Tongue (tissue), 1 donor: ENCODE measurements at regions not wholly inside any gene's neighbourhood (a gene's known extent, or its start where the extent isn't known, plus 50 kb on each side); places are given as distances from the start of the nearest gene placed in this dataset.
A peak's percentile ranks its signal among the peaks of the same experiment; 100 is the strongest.
"Not testable (repeated sequence)": the region's sequence is repeated elsewhere in the genome, so short reads cannot be mapped to it uniquely, and the experiment has no call there.

Experiments
- DNase-seq: peaks from one replicate; pipeline ENCODE4 v3.0.0-alpha.2; 2015

DNA sequence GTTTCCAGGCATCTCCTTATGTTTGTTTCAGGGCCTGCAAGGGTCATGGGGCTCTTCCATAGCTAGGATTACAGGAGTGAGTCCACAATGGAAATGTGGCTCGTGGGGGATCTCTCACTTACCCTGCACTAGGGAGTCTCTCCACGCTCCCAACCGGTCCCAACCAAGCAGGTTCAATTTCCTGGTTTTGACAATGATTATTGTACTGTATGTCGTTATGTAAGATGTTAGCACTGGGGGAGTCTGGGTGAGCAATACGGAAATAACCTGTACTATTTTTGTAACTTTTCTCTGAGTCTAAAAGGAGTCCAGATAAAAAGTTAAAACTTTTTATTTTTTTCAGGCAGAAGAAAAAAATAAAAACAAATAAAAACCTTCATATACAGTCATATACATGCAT is 325.7 kb upstream of the RGS6 start:
- DNase-seq: no peak

DNA sequence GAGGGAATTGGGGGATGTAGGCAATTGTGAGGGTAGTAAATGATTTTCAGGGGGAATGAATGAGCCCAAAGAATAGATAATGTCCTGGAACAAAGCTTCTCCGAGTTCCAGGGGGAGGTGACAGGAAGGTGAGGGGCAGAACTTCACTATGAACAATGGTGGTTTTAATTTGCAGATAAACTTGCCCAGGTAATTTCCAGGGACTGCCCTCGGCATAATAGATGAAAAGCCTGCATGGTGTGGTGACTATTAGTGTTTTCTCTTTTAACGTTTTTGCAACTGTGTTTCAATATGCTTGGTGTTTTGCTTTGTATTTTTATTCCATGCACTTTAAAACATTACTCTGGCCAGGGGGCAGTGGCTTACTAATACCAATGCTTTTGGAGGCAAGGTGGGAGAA is 325.2 kb upstream of the RGS6 start:
- no peak for DNase-seq

DNA sequence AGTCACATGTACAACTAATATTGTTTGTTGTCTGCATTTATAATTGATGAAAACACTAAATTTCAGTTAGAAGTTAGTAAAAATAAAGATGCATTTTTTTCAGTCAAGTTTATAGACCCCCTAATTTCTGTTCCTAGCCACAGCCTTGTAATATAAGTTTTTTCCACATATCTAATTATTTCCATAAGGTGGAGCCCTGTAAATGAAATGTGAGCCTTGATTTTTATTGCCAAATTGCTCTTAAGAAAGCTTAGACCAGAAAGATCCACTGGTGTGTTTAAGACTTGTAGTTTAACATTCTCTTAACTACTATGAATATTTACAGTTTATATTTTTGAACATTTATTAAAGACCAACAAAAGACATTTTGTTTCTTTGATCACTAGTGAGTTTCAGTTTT is 322.1 kb upstream of the RGS6 start:
- DNase-seq: peak; percentile 41

DNA sequence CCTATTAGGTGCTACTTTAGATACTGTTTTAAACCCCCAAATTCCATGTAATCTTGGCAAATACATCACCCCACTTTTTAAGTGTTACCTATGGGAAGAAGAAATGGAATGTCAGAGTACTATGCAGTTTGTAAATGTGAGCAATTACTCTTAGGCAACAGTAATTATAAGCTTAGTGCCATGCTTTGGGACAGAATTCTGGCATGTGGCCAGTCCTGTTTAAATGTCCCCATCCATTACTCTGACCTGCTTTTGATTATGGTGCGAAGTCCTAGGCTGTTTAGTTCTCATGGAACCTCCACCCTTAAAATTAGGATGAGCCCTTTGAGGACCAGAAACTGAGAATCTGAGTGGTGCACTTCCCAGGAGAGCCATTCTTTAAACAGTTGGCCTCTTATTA is 321.4 kb upstream of the RGS6 start:
- DNase-seq: no peak

DNA sequence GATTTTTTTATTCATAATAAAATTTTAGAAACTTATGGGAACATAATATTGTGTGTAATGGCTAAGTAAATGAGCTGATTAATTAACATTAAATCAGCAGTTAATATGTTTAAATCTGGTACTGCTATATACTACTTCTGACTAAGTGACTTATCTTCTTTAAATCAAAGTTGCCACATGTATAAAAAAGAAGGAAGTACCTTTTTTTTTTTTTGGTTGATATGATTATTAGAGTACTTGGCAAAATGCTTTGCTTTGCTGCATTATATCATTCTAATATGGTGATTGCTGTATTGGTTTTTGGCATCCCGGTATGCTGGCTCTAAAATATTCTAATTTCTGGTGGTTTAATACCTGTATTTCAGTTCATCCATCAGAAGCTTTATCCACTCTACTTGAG is 319.1 kb upstream of the RGS6 start:
- no peak for DNase-seq

DNA sequence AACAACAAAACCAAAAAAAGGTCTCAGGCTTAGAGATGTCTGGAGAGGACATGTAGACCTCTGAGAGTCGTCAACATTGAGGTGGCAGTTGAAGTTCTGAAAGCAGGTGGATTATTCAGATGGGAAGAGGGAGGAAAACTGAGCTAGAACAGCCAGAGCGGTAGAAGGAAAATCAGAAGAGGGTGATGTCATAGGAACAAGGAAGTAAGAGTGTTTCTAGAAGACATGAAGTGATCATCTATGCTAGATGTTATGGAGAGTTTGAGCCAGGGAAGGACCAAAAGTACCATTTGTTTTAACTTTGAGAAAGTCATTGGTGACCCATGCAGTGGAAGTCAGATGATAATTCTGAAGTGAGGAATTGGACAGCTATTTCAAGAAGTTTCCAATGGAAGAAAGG is 316.2 kb upstream of the RGS6 start:
- no peak for DNase-seq

DNA sequence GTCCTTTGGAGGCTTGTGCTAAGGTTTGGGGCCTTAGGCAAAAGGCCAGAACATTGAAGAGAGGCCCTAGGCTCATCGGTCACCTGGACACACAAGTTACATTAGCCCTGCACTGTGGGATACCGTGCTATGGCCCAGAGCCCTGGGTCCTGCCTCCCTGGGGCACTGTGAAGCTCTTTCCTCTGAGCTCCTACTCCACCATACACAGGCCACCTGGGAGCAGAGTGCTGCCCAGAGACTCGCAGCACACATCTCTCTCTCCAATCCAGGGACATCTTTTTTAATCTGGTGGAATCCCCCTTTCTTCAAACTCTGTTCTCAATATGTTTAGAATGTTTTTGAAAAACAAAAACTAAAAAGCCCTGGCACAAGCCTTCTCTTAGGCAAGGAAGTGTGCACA is 314.2 kb upstream of the RGS6 start:
- DNase-seq: no peak

DNA sequence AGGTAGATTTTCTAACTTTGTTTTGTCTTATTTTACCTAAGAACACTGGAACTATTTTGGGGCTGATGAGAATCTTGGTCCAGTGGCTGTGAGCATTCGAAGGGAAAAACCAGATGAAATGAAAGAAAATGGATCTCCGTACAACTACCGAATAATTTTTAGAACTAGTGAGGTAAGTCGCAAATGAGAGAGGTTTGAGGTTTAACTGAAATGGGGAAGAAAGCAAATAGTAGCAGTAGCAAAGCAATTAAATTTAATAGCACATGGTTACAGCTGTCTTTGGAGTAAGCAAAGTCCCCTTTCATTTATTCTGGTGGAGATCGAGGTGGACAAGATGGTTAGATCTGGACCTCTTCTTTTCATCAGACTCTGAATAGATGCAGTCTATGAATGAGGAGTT is 313.5 kb upstream of the RGS6 start:
- no peak for DNase-seq

DNA sequence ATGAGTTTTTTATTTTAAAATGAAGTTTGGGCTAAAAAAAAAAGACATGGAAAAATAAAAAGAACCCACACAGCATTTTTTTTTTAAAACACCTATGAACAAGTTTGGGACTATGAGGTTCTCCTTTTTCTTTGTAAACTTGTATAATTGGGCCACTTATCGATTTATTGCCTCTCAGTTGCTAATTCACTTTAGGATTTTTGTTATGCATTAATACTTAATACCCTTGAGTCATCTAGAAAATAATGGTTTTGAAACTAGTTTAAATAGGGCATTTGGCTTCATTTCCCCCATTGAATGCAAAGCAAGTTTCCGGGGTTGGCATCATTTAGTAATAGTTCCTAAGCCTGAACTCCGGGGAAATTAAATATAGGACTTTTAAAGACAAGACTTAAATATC is 312.8 kb upstream of the RGS6 start:
- no peak for DNase-seq

DNA sequence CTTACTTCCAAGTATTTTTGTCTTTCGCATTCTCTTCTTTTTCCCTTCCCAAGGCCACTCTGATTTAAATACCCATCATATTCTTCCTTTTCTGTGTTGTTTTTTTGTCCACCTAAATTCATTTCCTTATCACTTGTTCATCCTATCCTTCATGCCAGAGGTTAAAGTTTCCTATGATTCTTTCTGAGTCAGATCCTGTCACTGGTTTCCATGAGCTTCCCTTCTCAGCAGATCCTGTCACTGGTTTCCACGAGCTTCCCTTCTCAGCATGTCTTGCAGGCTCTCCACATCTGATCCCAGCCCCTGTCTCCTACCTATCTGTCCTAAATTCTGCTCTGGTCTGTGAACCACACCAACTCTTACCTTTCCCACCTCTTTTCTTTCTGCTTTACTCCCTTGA is 311.8 kb upstream of the RGS6 start:
- DNase-seq: no peak

DNA sequence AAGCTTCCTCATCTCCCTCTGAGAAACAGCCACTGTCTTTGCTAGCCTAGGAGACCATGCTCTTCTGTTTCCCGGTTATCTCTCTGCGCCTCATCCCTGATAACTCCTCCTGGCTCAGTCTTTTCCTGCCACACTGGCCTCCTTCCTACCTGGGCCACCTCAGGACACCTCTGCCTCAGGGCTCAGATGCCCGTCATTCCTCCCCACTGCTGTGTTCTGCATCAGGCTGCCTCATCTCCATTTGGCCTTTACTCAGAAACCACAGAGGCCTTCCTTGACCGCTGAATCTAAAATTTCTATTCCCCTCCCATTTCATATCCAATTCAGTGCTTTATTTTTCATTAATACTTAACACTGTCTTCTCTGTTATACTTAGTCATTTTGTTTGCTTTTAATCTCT is 311.0 kb upstream of the RGS6 start:
- no peak for DNase-seq

DNA sequence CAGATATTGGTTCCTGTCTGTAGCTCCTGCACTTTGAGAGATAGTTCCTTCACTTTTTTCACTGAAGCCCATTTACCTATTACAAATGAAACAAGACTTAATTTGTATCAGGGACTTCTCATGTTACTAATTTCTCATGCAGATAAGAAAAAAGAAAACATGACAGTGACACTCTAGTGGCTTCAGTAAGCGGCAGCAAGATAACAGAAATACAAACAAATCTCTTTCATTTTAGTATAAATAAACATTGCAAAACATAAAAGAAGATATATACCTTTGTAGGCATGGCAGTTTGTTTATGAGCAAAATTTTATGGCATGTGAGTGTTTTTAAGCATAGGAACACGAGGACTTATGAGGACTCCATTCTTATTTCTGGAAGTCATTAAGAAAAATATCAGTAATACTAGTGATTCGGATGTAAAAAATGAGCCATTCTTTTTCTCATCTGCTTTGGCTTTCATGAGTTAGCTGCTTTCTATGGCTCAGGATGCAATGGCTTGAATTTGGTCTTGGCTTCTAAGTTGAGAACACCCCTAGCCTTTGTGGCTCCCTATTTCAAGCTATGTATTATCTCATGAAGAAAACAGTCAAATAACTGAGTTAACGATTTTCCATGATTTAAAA is 310.1 kb upstream of the RGS6 start:
- no peak for DNase-seq

DNA sequence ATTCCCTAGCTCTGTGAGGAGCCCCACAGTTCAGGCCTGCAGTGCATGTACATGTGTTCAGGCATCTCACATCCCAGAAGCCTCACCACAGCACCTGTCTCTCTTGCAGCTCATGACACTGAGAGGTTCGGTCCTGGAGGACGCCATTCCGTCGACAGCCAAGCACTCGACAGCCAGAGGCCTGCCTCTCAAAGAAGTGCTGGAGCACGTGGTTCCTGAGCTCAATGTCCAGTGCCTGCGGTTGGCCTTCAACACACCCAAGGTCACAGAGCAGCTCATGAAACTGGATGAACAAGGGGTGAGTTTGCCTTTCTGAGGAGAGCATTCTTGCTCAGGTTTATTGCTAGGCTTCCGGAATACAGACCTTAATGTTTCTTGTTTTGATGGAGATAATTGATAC is 308.3 kb upstream of the RGS6 start:
- DNase-seq: no peak

DNA sequence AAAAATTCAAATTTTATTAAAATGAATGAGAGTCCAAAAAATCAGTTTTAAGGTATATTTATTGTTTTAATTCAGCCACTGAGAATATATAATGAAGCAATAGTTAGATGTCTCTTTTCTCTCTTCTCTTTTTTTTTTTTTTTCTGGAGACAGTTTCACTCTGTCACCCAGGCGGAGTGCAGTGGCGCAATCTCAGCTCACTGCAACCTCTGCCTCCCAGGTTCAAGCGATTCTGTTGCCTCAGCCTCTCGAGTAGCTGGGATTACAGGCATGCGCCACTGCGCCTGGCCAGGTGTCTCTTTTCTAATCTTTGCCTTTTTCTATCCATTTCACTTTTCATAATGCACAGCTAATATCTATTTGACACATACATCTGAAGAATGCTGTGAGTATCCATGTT is 307.1 kb upstream of the RGS6 start:
- no peak for DNase-seq

DNA sequence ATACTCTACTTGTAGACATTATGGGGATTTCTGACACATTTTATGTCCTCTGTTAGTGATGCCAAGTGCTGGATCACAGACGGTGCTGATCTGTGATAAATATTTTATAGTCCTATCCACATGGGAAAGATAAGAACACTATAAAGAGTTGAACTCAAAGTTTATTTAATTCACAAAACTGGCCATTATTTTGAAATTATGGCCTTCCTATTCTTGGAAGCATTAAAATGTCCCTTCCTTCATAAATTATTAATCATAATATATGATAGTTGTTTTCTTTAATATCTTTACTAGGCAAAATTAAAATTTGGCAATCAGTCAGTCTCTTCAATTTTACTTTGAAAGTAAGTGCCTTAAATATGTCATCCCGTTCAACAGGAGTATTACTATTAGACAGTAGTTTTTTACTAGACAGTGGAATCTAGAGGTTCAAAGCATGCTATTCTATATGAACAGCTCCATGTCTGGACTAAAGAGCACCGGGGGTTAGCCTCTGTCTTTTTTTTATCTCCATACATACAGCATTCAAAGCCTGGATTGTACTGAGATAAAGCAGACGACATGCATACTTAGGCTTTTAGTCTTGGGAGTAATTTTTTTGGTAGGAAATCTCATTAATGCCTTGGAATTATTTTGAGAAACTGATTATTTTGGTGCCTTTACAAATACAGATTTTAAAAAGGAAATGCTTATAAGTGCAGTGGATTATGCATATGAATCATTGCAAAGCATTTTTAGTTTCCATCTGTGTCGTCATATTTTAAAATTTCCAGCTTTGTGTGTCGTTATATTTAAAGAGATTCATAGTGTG is 306.1 kb upstream of the RGS6 start:
- peak; percentile 1 for DNase-seq

DNA sequence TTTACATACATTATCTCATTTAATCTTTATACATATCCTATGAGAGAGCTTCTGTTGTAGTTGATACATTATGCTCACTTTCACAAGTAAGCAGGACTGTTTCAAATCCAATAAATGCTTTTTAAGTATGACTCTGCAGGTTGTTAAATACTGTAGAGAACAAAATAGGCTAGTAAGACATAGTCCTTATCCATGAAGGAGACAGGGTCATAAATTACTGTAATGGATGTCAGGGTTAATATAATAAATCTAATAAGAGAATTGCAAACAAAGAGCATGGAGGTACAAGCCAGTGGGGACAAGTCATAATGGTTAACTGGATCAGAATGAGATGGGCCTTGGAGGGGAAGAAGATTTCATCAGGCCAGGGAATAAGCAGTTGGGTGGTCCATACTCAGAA is 303.8 kb upstream of the RGS6 start:
- no peak for DNase-seq

DNA sequence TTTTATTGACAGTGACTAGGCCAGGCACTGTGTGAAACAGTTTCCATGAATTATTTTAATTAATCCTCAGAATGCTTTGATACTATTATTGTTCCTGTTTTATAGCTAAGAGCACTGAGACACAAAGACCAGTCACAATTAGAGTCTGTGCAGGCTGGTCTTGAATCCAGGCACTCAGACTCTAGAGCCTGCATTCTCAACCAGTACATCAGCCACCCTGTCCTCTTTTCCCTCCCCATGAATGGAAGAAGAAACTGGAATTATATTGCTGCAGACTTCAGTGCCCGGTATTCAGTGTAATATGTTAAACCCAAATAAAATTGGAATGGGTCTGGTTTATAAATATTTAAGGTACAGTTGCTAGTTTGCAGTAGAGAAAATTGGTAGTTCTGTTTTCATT is 303.0 kb upstream of the RGS6 start:
- DNase-seq: no peak

DNA sequence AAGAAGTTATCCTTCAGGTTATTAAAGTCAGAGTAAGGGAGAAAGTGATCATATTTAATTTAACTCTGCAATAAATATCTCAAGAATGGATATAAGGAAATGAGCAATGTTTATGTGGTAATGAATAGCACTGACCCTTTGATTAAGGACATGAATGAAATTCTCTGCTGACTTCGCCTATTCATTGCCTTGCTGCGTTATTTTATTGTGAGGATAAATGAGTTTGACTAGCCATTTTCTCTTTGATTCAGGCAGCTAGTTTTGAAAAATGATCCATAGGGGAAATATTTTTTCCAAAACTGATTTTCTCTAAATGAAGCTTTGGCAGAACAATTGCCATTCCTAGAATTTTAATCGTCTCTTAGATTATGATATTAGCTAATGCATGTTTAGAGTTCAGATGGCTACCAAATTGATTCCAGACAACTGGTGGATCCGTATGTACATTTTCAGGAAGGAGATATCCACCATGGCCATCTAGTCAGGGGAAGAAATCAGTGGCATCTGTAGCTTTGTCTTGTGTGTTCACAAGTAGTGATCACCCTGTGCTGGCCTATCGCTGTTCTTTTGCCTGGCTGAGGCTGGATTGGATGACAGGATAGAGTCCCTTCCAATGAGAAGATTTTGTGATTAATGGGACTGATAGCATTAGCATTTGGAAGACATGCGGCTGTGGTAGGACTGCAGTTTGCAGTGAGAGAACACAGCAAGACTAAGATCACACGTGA is 302.3 kb upstream of the RGS6 start:
- DNase-seq: no peak

DNA sequence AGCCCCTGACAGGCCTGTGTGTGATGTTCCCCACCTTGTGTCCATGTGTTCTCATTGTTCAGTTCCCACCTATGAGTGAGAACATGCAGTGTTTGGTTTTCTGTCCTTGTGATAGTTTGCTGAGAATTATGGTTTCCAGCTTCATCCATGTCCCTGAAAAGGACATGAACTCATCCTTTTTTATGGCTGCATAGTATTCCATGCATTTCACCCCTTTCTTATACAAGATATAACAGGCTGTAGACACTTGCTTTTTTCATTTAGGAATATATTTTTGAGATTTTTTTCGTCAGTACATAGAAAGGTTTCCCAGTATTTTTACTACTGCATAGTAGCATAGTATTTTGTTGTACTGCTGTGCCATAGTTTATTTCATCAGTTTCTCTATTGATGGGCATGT is 301.2 kb upstream of the RGS6 start:
- DNase-seq: not testable (repeated sequence)

DNA sequence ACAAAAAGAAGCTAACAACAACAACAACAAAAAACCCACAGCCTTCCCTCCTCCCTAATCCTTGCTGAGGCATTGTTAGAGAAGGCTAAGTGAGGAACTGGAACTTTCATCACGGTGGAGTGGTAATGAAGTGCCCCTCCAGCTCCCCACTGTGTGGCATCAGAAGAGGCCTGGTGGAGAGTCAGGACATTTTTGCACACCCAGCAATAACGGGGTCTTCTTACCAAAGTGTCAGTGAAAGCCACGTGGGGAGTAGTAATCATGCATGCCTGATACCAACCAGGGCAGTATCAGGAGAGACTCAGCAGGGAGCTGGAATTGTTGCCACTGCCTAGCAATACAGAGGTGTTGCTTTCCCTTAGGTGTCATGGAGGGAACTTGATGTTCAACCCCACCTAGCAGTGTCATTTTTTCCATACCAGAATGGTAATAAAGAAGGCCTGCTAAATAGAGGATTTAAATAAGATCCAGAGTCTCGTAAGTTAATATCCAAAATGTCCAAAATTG is 299.7 kb upstream of the RGS6 start:
- no peak for DNase-seq

DNA sequence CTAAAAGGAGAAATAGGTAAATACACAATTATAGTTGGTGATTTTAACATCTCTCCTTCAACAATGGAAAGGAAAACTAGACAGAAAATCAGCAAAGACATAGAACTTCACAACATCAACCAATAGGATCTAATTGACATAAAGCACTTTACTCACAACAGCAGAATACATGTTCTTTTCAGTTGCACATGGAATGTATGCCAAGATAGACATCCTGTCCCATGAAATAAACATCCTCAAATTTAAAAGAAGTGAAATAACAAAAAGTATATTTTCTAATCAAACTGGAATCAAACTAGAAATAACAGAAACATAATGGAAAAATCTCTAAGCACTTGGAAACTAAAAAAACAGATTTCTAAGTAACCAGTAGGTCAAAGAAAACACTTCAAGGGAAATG is 296.2 kb upstream of the RGS6 start:
- DNase-seq: no peak

DNA sequence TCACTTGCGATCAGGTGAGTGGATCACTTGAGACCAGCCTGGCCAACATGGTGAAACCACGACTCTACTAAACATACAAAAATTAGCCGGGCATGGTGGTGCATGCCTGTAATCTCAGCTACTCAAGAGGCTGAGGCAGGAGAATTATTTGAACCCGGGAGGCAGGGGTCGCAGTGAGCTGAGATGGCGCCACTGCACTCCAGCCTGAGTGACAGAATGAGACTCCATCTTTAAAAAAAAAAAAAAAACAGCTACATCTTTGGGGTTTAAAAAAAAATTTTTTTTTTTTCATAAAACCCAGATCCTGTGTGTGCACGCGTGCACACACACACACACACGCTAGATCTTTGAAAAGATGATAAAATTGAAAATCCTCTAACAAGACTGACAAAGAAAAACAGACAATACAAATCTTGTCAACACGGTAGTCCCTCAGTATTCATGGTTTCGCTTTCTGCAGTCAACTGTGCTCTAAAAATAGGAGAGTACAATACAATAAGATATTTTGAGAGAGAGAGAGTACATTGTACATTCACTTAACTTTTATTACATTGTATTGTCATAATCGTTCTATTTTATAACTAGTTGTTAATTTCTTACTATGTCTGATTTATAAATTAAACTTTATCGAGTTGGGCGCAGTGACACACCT is 295.3 kb upstream of the RGS6 start:
- no peak for DNase-seq
